ENCODE measurements at regions not wholly inside any gene's neighbourhood (a gene's known extent, or its start where the extent isn't known, plus 50 kb on each side); places are given as distances from the start of the nearest gene placed in this dataset.

GRCh38 chr13:26456650-26457049 is 100.8 kb upstream of the WASF3 start:
- no peak for DNase-seq

GRCh38 chr13:26457212-26457611 is 100.3 kb upstream of the WASF3 start:
- DNase-seq, result no peak

GRCh38 chr13:26458196-26458749 is 99.2 kb upstream of the WASF3 start:
- no peak for DNase-seq

- no peak for DNase-seq
Observed at GRCh38 chr13:26459276-26460131, 98.0 kb upstream of the WASF3 start.

GRCh38 chr13:26460648-26461047 is 96.8 kb upstream of the WASF3 start:
- DNase-seq, result no peak

GRCh38 chr13:26463296-26463695 is 94.2 kb upstream of the WASF3 start:
- no peak for DNase-seq

GRCh38 chr13:26463848-26464247 is 93.6 kb upstream of the WASF3 start:
- DNase-seq, result no peak

- DNase-seq, result no peak
Observed at GRCh38 chr13:26465514-26465913, 92.0 kb upstream of the WASF3 start.

GRCh38 chr13:26465954-26466353 is 91.5 kb upstream of the WASF3 start:
- DNase-seq, result no peak

GRCh38 chr13:26468265-26468801 is 89.2 kb upstream of the WASF3 start:
- DNase-seq, result no peak

GRCh38 chr13:26469602-26470001 is 87.9 kb upstream of the WASF3 start:
- DNase-seq, result no peak

GRCh38 chr13:26471807-26472206 is 85.7 kb upstream of the WASF3 start:
- DNase-seq, result no peak

- no peak for DNase-seq
Observed at GRCh38 chr13:26473571-26474230, 83.8 kb upstream of the WASF3 start.

- no peak for DNase-seq
Observed at GRCh38 chr13:26474286-26474685, 83.2 kb upstream of the WASF3 start.

- no peak for DNase-seq
Observed at GRCh38 chr13:26475176-26476110, 82.0 kb upstream of the WASF3 start.

- no peak for DNase-seq
Observed at GRCh38 chr13:26476111-26476781, 81.2 kb upstream of the WASF3 start.

- no peak for DNase-seq
Observed at GRCh38 chr13:26476782-26477142, 80.7 kb upstream of the WASF3 start.

GRCh38 chr13:26477681-26478080 is 79.8 kb upstream of the WASF3 start:
- DNase-seq, result no peak

GRCh38 chr13:26480246-26480855 is 77.1 kb upstream of the WASF3 start:
- no peak for DNase-seq

- peak; percentile 58 to 78 for DNase-seq
Observed at GRCh38 chr13:26482451-26483197, 74.9 kb upstream of the WASF3 start.

GRCh38 chr13:26483546-26483945 is 73.9 kb upstream of the WASF3 start:
- no peak for DNase-seq

Data from CD4-positive, alpha-beta T cell treated with Interferon alpha-2 for 1 hour (primary cell).